Smooth muscle cell (in vitro differentiated cells): ENCODE measurements at regions not wholly inside any gene's neighbourhood (a gene's known extent, or its start where the extent isn't known, plus 50 kb on each side); places are given as distances from the start of the nearest gene placed in this dataset.

Experiments used
- DNase-seq: peaks from one replicate; lab custom pipeline; 2025; ENCODE audit not compliant: unreplicated experiment; lab: John Stamatoyannopoulos, UW
- H2AFZ ChIP-seq: fragments of 200-600 bp; sonication (generic); 2 replicates; pipeline ENCODE4 v1.6.0; 2016; ENCODE audit warnings: antibody characterized with exemption, low read depth, mild to moderate bottlenecking
- H3F3A ChIP-seq: fragments of 200-600 bp; sonication (generic); 2 replicates; pipeline ENCODE4 v1.6.0; 2017; ENCODE audit warnings: antibody characterized with exemption, low read depth
- H3K27ac ChIP-seq: fragments of 200-600 bp; sonication (generic); 2 replicates; pipeline ENCODE4 v1.5.1; 2016; ENCODE audit warnings: low read depth, mild to moderate bottlenecking
- H3K27me3 ChIP-seq: fragments of 200-600 bp; sonication (generic); 2 replicates; pipeline ENCODE4 v1.6.1; 2016; ENCODE audit warnings: low read depth, mild to moderate bottlenecking
- H3K36me3 ChIP-seq: fragments of 200-600 bp; sonication (generic); 2 replicates; pipeline ENCODE4 v1.5.1; 2016; ENCODE audit warnings: low read depth
- H3K4me1 ChIP-seq: fragments of 200-600 bp; sonication (generic); 2 replicates; pipeline ENCODE4 v1.5.1; 2016; ENCODE audit warnings: low read depth
- H3K4me2 ChIP-seq: fragments of 200-600 bp; sonication (generic); 2 replicates; pipeline ENCODE4 v1.6.0; 2016; ENCODE audit warnings: mild to moderate bottlenecking
- H3K4me3 ChIP-seq: fragments of 200-600 bp; sonication (generic); 2 replicates; pipeline ENCODE4 v1.5.1; 2016; ENCODE audit warnings: mild to moderate bottlenecking
- H3K79me2 ChIP-seq: fragments of 200-600 bp; sonication (generic); 2 replicates; pipeline ENCODE4 v1.6.0; 2016; ENCODE audit warnings: low read depth, mild to moderate bottlenecking
- H3K9ac ChIP-seq: fragments of 200-600 bp; sonication (generic); 2 replicates; pipeline ENCODE4 v1.6.0; 2016; ENCODE audit warnings: low read depth
- H3K9me3 ChIP-seq: fragments of 200-600 bp; sonication (generic); replicated peaks from 2 replicates; pipeline ENCODE4 v1.5.1; 2016; ENCODE audit warnings: low read depth
- H4K20me1 ChIP-seq: fragments of 200-600 bp; sonication (generic); 2 replicates; pipeline ENCODE4 v1.6.0; 2016; ENCODE audit warnings: low read depth
- WGBS: methylation state at CpG from one replicate; pipeline ENCODE4 v1.1.7; 2016; ENCODE audit warnings: low lambda C conversion rate; 5-methylcytosine and 5-hydroxymethylcytosine counted together
- TF ChIP-seq, protein P1 (sequence below): fragments of 200-600 bp; sonication (generic); IDR thresholded peaks from 2 replicates; pipeline ENCODE4 v1.5.1; 2017; ENCODE audit warnings: borderline replicate concordance, mild to moderate bottlenecking, antibody characterized with exemption; ENCODE audit not compliant: insufficient read depth, poor library complexity, severe bottlenecking

DNA sequence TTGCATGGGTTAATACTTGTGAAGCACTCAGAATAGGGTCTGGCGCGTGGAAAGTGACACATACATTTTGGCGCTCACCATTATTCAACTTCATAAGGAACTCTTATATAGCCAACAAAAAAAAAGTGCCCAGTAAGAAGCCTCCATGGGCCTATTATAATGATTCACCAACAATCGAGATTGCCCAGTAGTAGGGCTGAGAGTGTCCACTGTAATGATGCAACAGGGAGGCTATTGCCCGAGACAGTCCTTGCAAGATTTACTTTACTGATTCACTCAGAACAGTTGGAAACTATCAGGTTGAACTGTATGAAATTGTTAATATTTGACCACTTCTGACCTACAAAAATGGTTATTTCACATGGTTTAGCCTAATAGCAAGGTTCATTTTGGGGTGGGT lies 86.0 kb downstream of the PJA1 start:
- no peaks in the 10 kb centered on the region for H3F3A ChIP-seq
- 83% methylated on average over 5 of the region's 5 CpGs for WGBS
- no peaks in the 10 kb centered on the region for H3K27me3 ChIP-seq
- H3K27ac ChIP-seq: no peak overlapping the region
- no peak for DNase-seq
- H3K4me2 ChIP-seq: no peak overlapping the region
- H4K20me1 ChIP-seq: no peaks in the 10 kb centered on the region
- H3K9me3 ChIP-seq: no peaks in the 10 kb centered on the region
- no peak overlapping the region for H3K9ac ChIP-seq
- no peak overlapping the region for H3K4me3 ChIP-seq
- peaks cover 4% of the 10 kb centered on the region for H3K4me1 ChIP-seq
- TF ChIP-seq, protein P1, sequence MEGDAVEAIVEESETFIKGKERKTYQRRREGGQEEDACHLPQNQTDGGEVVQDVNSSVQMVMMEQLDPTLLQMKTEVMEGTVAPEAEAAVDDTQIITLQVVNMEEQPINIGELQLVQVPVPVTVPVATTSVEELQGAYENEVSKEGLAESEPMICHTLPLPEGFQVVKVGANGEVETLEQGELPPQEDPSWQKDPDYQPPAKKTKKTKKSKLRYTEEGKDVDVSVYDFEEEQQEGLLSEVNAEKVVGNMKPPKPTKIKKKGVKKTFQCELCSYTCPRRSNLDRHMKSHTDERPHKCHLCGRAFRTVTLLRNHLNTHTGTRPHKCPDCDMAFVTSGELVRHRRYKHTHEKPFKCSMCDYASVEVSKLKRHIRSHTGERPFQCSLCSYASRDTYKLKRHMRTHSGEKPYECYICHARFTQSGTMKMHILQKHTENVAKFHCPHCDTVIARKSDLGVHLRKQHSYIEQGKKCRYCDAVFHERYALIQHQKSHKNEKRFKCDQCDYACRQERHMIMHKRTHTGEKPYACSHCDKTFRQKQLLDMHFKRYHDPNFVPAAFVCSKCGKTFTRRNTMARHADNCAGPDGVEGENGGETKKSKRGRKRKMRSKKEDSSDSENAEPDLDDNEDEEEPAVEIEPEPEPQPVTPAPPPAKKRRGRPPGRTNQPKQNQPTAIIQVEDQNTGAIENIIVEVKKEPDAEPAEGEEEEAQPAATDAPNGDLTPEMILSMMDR: no peak
- no peaks in the 10 kb centered on the region for H3K79me2 ChIP-seq
- H2AFZ ChIP-seq: no peak overlapping the region
- no peaks in the 10 kb centered on the region for H3K36me3 ChIP-seq

DNA sequence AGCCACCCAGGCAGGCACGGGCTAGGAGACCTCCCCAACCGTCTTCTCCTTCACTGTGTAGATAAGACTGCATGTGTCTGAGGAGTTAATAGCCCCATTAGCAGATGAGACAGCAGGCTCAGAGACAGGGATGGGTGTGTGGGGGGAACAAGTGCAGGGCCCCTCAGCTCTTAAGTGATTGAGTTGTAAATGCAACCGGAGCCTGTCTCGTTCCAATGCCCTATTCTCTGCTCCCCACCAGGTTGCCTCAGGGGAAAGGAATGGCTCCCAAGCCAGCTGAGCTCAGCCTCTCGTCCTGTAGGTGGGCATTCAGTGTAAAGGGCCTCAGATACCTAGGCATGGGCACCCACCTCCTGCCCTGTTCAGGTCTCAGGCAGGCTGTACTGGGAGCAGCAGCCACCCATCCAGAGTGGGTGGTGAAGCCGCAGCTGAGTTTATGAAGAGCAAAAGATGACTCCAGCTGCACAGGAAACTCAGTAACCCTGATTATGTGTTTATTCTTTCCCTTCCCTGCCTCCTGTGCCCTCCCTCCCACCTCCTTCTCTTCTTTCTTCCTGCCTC lies 87.3 kb downstream of the PJA1 start:
- 39% methylated on average over 6 of the region's 6 CpGs for WGBS

DNA sequence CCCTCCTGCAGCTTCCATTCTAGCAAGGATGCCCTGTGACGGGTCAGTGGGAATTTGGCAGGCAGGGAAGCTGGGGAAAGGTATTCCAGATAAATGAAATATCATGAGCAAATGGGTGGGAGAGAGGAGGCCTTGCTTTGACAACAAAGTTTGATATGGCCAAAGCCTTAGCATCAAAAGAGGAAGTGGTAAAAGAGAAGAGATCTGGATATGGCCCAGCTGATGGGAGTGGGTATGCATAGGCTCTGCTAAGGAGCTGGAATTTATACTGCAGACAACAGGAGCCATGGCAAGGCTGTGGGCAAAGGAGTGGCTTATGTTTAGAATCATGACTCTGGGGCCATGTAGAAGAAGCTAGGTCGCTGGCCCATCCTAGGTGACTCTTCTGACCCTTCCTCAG lies 89.2 kb downstream of the PJA1 start:
- TF ChIP-seq, protein P1: no peak
- Histone ChIP-seq H3K27ac (no peak overlapping the region), H4K20me1 (no peaks in the 10 kb centered on the region), H3K4me2 (no peak overlapping the region), H3K9me3 (no peaks in the 10 kb centered on the region), H3K9ac (no peak overlapping the region), H2AFZ (no peak overlapping the region), H3K4me3 (no peak overlapping the region), H3K36me3 (no peaks in the 10 kb centered on the region), H3F3A (no peaks in the 10 kb centered on the region), H3K79me2 (no peaks in the 10 kb centered on the region), H3K27me3 (no peaks in the 10 kb centered on the region), H3K4me1 (no peaks in the 10 kb centered on the region)
- no peak for DNase-seq
- WGBS: 54% methylated on average over 2 of the region's 2 CpGs

More for the DNA sequence above, 87.3 kb downstream of the PJA1 start:
- H3K79me2 ChIP-seq: no peaks in the 10 kb centered on the region
- H3K4me3 ChIP-seq: no peak overlapping the region
- H3K36me3 ChIP-seq: no peaks in the 10 kb centered on the region
- H3K4me1 ChIP-seq: no peaks in the 10 kb centered on the region
- H4K20me1 ChIP-seq: no peaks in the 10 kb centered on the region
- H3K27me3 ChIP-seq: no peaks in the 10 kb centered on the region
- H3K9ac ChIP-seq: no peak overlapping the region
- no peak overlapping the region for H3K27ac ChIP-seq
- TF ChIP-seq, protein P1: no peak
- no peak overlapping the region for H3K4me2 ChIP-seq
- no peaks in the 10 kb centered on the region for H3K9me3 ChIP-seq
- H2AFZ ChIP-seq: no peak overlapping the region
- DNase-seq: no peak
- H3F3A ChIP-seq: no peaks in the 10 kb centered on the region

DNA sequence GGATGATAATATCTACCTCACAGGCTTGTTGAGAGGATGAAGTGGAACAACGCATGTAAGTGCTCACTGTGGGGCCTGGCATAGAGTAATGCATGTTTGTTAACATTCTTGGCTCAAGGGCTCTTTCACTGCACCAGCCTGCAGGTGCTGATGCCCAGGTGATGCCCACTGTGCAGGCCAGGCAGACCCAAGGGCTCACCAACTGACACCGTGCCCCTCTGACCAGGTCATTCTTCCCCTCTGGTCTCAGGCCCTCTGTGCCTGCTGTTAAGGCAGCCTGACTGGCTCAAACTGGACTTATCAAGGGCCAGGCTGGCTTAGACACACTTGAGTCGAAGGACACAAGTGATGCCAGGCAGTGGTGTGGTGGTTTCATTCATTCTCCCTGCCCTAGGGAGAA lies 90.5 kb downstream of the PJA1 start:
- H3F3A ChIP-seq: no peaks in the 10 kb centered on the region
- no peaks in the 10 kb centered on the region for H3K9me3 ChIP-seq
- no peaks in the 10 kb centered on the region for H3K79me2 ChIP-seq
- no peak overlapping the region for H3K4me3 ChIP-seq
- WGBS: 71% methylated on average over 3 of the region's 3 CpGs
- DNase-seq: no peak
- no peaks in the 10 kb centered on the region for H3K36me3 ChIP-seq
- TF ChIP-seq, protein P1: no peak
- H3K9ac ChIP-seq: no peak overlapping the region
- no peaks in the 10 kb centered on the region for H3K4me1 ChIP-seq
- H3K4me2 ChIP-seq: no peak overlapping the region
- no peak overlapping the region for H3K27ac ChIP-seq
- no peak overlapping the region for H2AFZ ChIP-seq
- no peaks in the 10 kb centered on the region for H4K20me1 ChIP-seq
- no peaks in the 10 kb centered on the region for H3K27me3 ChIP-seq
